T-cell (primary cell): ENCODE measurements at regions not wholly inside any gene's neighbourhood (a gene's known extent, or its start where the extent isn't known, plus 50 kb on each side); places are given as distances from the start of the nearest gene placed in this dataset.

Source experiments
- ATAC-seq, 4 experiments: fragments of 200-7000 bp in 3 of 4; fragments of 150-1000 bp in 1 of 4; cut with Tn5 transposase; replicated peaks in 1 of 4; 1 replicate in 3 of 4; 2 replicates in 1 of 4; pipeline ENCODE4 v1.10.0; 2021; ENCODE audit warnings: moderate library complexity in 3 of 4, mild to moderate bottlenecking in 2 of 4, moderate number of reproducible peaks in 1 of 4
- CTCF ChIA-PET, 2 donors: fragments of 300-600 bp; sonication (Branson Sonifier 250); formaldehyde crosslinking; loops; one replicate each; lab custom pipeline; 2022; ENCODE audit warnings: antibody characterized with exemption in 2 of 2; lab: Charles Lee
- POLR2A ChIA-PET, 2 donors: fragments of 300-600 bp; sonication (Branson Sonifier 250); formaldehyde crosslinking; loops; one replicate each; lab custom pipeline; 2022; ENCODE audit warnings: antibody characterized with exemption in 2 of 2; lab: Charles Lee
- DNase-seq, 35 experiments: peaks; one replicate each; pipeline versions ENCODE4 v3.0.0 to v3.0.0-alpha.2; 2013 to 2023
- H3K27ac ChIP-seq: one replicate; pipeline ENCODE4 v1.5.1; 2013; ENCODE audit warnings: low read length
- H3K27me3 ChIP-seq, 2 experiments: replicated peaks in 1 of 2; 1 replicate in 1 of 2; 2 replicates in 1 of 2; pipeline versions ENCODE4 v1.6.1 to v1.7.0; 2013; ENCODE audit warnings: low read length in 1 of 2, mixed read lengths in 1 of 2; ENCODE audit not compliant: control insufficient read depth in 2 of 2, insufficient read depth in 2 of 2; ENCODE audit errors: extremely low read depth in 1 of 2
- H3K36me3 ChIP-seq, 2 donors: 1 replicate in 1 of 2; 2 replicates in 1 of 2; pipeline versions ENCODE4 v1.6.1 to v1.7.0; 2013; ENCODE audit warnings: low read length in 1 of 2; ENCODE audit not compliant: control insufficient read depth in 2 of 2, insufficient read depth in 1 of 2; ENCODE audit errors: extremely low read depth in 1 of 2
- H3K4me1 ChIP-seq, 2 experiments: 1 replicate in 1 of 2; 2 replicates in 1 of 2; pipeline versions ENCODE4 v1.6.1 to v1.7.0; 2013; ENCODE audit warnings: low read length in 2 of 2, mixed read lengths in 1 of 2; ENCODE audit not compliant: insufficient read depth in 2 of 2, control insufficient read depth in 1 of 2; ENCODE audit errors: extremely low read depth in 1 of 2
- H3K4me3 ChIP-seq, 2 donors: 1 replicate in 1 of 2; 2 replicates in 1 of 2; pipeline versions ENCODE4 v1.5.1 to v1.7.0; 2013; ENCODE audit warnings: mild to moderate bottlenecking in 2 of 2, low read length in 1 of 2, moderate library complexity in 1 of 2; ENCODE audit not compliant: control insufficient read depth in 1 of 2; ENCODE audit errors: extremely low read depth in 1 of 2
- H3K9me3 ChIP-seq: 2 replicates; pipeline ENCODE4 v1.7.0; 2013
- H3K27ac Mint-ChIP-seq, 2 donors: one replicate each; pipeline ENCODE4 v1.8.0; 2020 to 2021; ENCODE audit warnings: mild to moderate bottlenecking in 2 of 2, mixed read lengths in 2 of 2
- H3K27me3 Mint-ChIP-seq, 2 donors: one replicate each; pipeline ENCODE4 v1.8.0; 2021 to 2022; ENCODE audit warnings: mixed read lengths in 2 of 2
- H3K36me3 Mint-ChIP-seq: one replicate; pipeline ENCODE4 v1.8.0; 2021; ENCODE audit warnings: mixed read lengths
- H3K4me1 Mint-ChIP-seq, 3 donors: one replicate each; pipeline ENCODE4 v1.8.0; 2020 to 2022; ENCODE audit warnings: mixed read lengths in 3 of 3, mild to moderate bottlenecking in 1 of 3
- H3K4me3 Mint-ChIP-seq, 3 donors: one replicate each; pipeline ENCODE4 v1.8.0; 2020 to 2022; ENCODE audit warnings: mild to moderate bottlenecking in 3 of 3, mixed read lengths in 3 of 3, moderate library complexity in 3 of 3
- H3K9me3 Mint-ChIP-seq, 3 donors: one replicate each; pipeline ENCODE4 v1.8.0; 2020 to 2022; ENCODE audit warnings: mixed read lengths in 3 of 3
- WGBS: methylation state at CpG from one replicate; pipeline ENCODE4 v1.1.5; 2013; ENCODE audit warnings: missing lambda C conversion rate; ENCODE audit not compliant: insufficient coverage; 5-methylcytosine and 5-hydroxymethylcytosine counted together

DNA sequence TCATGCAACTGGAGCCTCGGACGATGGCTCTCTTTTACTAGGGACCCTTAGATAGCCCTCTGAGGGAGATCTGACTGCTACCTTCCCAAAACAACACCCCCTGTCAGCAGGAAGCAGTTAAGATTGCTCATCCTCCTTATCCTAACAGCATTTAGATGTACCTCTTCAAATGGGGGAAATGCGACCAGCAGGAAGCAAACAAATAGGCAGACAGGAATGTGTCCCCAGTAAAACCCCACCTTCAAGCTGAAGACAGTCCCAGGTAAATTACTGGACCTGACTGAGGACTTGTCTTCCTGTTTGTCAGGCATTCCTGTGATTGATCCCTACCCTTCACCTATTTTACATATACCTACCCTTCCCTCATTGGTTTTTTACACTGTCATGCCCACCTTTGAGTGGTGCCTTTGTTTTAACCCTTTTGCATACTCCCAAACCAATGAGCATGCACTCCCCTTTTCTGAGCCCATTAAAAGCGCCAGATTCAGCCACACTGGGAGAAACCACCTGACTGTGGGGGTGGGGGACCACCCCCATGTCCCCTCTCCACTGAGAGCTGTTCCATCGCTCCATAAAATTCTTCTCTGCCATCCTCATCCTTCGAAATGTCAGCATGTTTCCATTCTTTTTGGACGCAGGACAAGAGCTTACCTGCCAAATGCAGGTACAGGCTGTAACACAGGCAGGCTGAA lies 954.0 kb upstream of the CDH6 start:
- Mint-ChIP-seq H3K36me3 (no peaks in the 10 kb centered on the region), H3K27ac (no peak overlapping the region), H3K4me1 (no peaks in the 10 kb centered on the region), H3K4me3 (no peak overlapping the region), H3K9me3 (peaks cover 5 to 14% (median 9%) of the 10 kb centered on the region in 3 donors), H3K27me3 (no peaks in the 10 kb centered on the region)
- H3K27ac ChIP-seq, result no peak overlapping the region
- H3K27me3 ChIP-seq, result no peaks in the 10 kb centered on the region
- ChIA-PET CTCF (interaction anchor here in 1 of 2 donors (0.6 kb wide), 1 partner anchor 566 kb away, joined by 5 read pairs; no protein-coding TSS in a partner anchor), POLR2A (no interaction called here)
- no peak overlapping the region for H3K4me3 ChIP-seq
- WGBS, result 74% methylated on average over 5 of the region's 7 CpGs
- no peaks in the 10 kb centered on the region for H3K4me1 ChIP-seq
- no peaks in the 10 kb centered on the region for H3K36me3 ChIP-seq
- no peak for DNase-seq
- no peak for ATAC-seq
- H3K9me3 ChIP-seq, result no peaks in the 10 kb centered on the region

DNA sequence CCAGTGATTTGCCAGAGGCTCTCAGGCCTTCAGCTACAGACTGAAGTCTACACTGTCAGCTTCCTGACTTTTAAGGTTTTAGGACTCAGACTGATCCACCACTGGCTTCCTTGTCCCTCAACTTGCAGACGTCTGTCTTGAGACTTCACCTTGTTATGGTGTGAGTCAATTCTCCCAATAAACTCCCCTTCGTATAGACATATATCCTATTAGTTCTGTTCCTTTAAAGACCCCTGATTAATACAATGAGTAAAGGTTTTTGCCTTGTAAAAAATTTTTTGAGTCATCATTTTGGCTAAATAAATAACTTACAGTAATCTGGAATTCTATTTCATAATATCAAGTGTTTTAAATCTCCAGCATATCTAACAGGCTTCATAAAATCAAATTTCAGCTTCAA lies 956.3 kb upstream of the CDH6 start:
- no peaks in the 10 kb centered on the region for H3K4me1 Mint-ChIP-seq
- DNase-seq (no peak), ATAC-seq (no peak)
- no CpG with 5 or more reads among the region's 2 CpGs for WGBS
- H3K9me3 Mint-ChIP-seq, result peaks cover 8 to 26% (median 9%) of the 10 kb centered on the region in 3 donors
- H3K27me3 ChIP-seq, result no peaks in the 10 kb centered on the region
- H3K4me3 Mint-ChIP-seq, result no peak overlapping the region
- no peaks in the 10 kb centered on the region for H3K36me3 ChIP-seq
- H3K27ac ChIP-seq, result no peak overlapping the region
- no peaks in the 10 kb centered on the region for H3K4me1 ChIP-seq
- ChIA-PET POLR2A (no interaction called here), CTCF (no interaction called here)
- no peaks in the 10 kb centered on the region for H3K9me3 ChIP-seq
- H3K27me3 Mint-ChIP-seq, result no peaks in the 10 kb centered on the region
- H3K27ac Mint-ChIP-seq, result no peak overlapping the region
- no peak overlapping the region for H3K4me3 ChIP-seq
- no peaks in the 10 kb centered on the region for H3K36me3 Mint-ChIP-seq

DNA sequence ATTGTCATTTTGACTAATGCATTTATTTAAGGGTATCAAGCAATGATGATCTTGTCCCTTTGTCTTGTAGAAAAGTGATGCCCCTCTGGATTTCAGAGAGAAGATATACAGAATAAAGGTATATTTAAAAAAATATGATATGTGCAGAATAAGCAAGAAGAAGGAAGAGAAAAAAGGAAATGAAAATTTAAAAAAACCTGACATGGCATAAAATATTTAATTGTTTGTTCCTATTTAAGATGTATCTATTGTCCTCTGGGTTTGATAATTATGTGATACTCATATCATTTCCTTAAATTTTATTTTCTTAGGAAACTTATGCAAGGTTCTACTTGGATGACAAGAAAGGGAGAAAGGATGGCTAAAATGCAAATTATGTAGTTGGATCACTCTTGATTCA lies 983.7 kb upstream of the CDH6 start:
- Mint-ChIP-seq H3K36me3 (no peaks in the 10 kb centered on the region), H3K4me3 (no peak overlapping the region), H3K27me3 (no peaks in the 10 kb centered on the region), H3K9me3 (peaks cover 18 to 48% (median 32%) of the 10 kb centered on the region in 3 donors), H3K27ac (no peak overlapping the region), H3K4me1 (no peaks in the 10 kb centered on the region)
- Histone ChIP-seq H3K27ac (no peak overlapping the region), H3K36me3 (no peaks in the 10 kb centered on the region), H3K4me3 (no peak overlapping the region), H3K4me1 (no peaks in the 10 kb centered on the region), H3K9me3 (no peaks in the 10 kb centered on the region), H3K27me3 (no peaks in the 10 kb centered on the region)
- ATAC-seq (no peak), DNase-seq (no peak)
- POLR2A ChIA-PET, result no interaction called here
- CTCF ChIA-PET, result no interaction called here

- H3K27ac ChIP-seq, result no peak overlapping the region
- H3K9me3 Mint-ChIP-seq, result peaks cover 9 to 12% (median 10%) of the 10 kb centered on the region in 3 donors
- H3K4me3 Mint-ChIP-seq, result no peak overlapping the region
- no peaks in the 10 kb centered on the region for H3K9me3 ChIP-seq
- WGBS, result 76% methylated on average over 3 of the region's 3 CpGs
- no peaks in the 10 kb centered on the region for H3K4me1 Mint-ChIP-seq
- no peaks in the 10 kb centered on the region for H3K36me3 Mint-ChIP-seq
- no peaks in the 10 kb centered on the region for H3K36me3 ChIP-seq
- no peak for ATAC-seq
- ChIA-PET POLR2A (no interaction called here), CTCF (no interaction called here)
- no peak for DNase-seq
- H3K27me3 Mint-ChIP-seq, result no peaks in the 10 kb centered on the region
- H3K27ac Mint-ChIP-seq, result no peak overlapping the region
- no peak overlapping the region for H3K4me3 ChIP-seq
- H3K27me3 ChIP-seq, result no peaks in the 10 kb centered on the region
- H3K4me1 ChIP-seq, result no peaks in the 10 kb centered on the region
Observed at GRCh38 chr5:30197662-30198061, 995.8 kb upstream of the CDH6 start.

GRCh38 chr5:30195036-30195435 lies 998.5 kb upstream of the CDH6 start:
- H3K27me3 Mint-ChIP-seq, result no peaks in the 10 kb centered on the region
- H3K4me1 Mint-ChIP-seq, result no peaks in the 10 kb centered on the region
- ATAC-seq (no peak), DNase-seq (no peak)
- no CpG with 5 or more reads among the region's 2 CpGs for WGBS
- ChIA-PET POLR2A (no interaction called here), CTCF (no interaction called here)
- H3K27me3 ChIP-seq, result no peaks in the 10 kb centered on the region
- no peak overlapping the region for H3K27ac Mint-ChIP-seq
- peaks cover 8 to 14% (median 9%) of the 10 kb centered on the region in 3 donors for H3K9me3 Mint-ChIP-seq
- no peaks in the 10 kb centered on the region for H3K4me1 ChIP-seq
- H3K36me3 ChIP-seq, result no peaks in the 10 kb centered on the region
- H3K27ac ChIP-seq, result no peak overlapping the region
- no peak overlapping the region for H3K4me3 ChIP-seq
- no peak overlapping the region for H3K4me3 Mint-ChIP-seq
- no peaks in the 10 kb centered on the region for H3K36me3 Mint-ChIP-seq
- H3K9me3 ChIP-seq, result no peaks in the 10 kb centered on the region

DNA sequence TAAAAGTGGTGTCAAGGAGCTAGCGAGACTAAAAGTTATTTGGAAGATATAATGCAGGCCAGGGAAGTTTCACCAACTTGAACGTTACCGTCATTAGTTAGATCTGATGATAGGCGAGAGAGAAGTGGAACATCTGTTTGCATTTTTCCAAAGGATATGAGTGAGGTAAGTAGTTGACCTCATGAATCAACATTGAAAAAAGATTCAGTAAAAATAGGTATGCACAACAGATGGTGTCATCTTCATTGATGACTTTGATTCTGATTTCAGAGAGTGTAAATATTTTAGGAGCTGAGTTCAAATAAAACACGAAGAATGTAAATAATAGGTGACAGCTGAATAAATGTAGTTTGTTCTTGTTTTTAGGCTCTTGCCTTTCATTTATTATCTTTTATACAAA lies 998.9 kb upstream of the CDH6 start:
- Mint-ChIP-seq H3K27ac (no peak overlapping the region), H3K4me1 (no peaks in the 10 kb centered on the region), H3K36me3 (no peaks in the 10 kb centered on the region), H3K4me3 (no peak overlapping the region), H3K9me3 (peaks cover 6 to 14% (median 9%) of the 10 kb centered on the region in 3 donors), H3K27me3 (no peaks in the 10 kb centered on the region)
- CTCF ChIA-PET, result interaction anchor here in 1 of 2 donors (0.6 kb wide), 1 partner anchor 8 kb away, joined by 3 read pairs; no protein-coding TSS in a partner anchor
- WGBS, result 91% methylated on average over 4 of the region's 5 CpGs
- POLR2A ChIA-PET, result no interaction called here
- Histone ChIP-seq H3K36me3 (no peaks in the 10 kb centered on the region), H3K4me3 (no peak overlapping the region), H3K9me3 (no peaks in the 10 kb centered on the region), H3K27me3 (no peaks in the 10 kb centered on the region), H3K27ac (no peak overlapping the region), H3K4me1 (no peaks in the 10 kb centered on the region)
- DNase-seq, result no peak
- no peak for ATAC-seq

- no peaks in the 10 kb centered on the region for H3K36me3 Mint-ChIP-seq
- DNase-seq, result no peak
Observed at GRCh38 chr5:30183795-30184194, 1009.7 kb upstream of the CDH6 start.

More at GRCh38 chr5:30183795-30184194, 1009.7 kb upstream of the CDH6 start:
- Histone ChIP-seq H3K4me3 (no peak overlapping the region), H3K27ac (no peak overlapping the region), H3K9me3 (no peaks in the 10 kb centered on the region), H3K4me1 (no peaks in the 10 kb centered on the region), H3K36me3 (no peaks in the 10 kb centered on the region), H3K27me3 (no peaks in the 10 kb centered on the region)
- Mint-ChIP-seq H3K9me3 (peaks cover 16 to 26% (median 16%) of the 10 kb centered on the region in 3 donors), H3K27ac (no peak overlapping the region), H3K27me3 (no peaks in the 10 kb centered on the region), H3K4me3 (no peak overlapping the region), H3K4me1 (no peaks in the 10 kb centered on the region)
- whole genome bisulfite sequencing, result no CpG with 5 or more reads among the region's 7 CpGs
- no peak for ATAC-seq
- ChIA-PET POLR2A (no interaction called here), CTCF (no interaction called here)
